PC-3 (cell line): ENCODE measurements at regions not wholly inside any gene's neighbourhood (a gene's known extent, or its start where the extent isn't known, plus 50 kb on each side); places are given as distances from the start of the nearest gene placed in this dataset.

Source experiments
- ATAC-seq: fragments of 200-7000 bp; cut with Tn5 transposase; 2 replicates; pipeline ENCODE4 v1.9.1; 2020; ENCODE audit warnings: mild to moderate bottlenecking, moderate library complexity
- BruUV-seq: library from RNA; stranded (reverse); fragments of 400-500 nt; replicated peaks from 2 replicates; lab custom pipeline; 2021; lab: Mats Ljungman, UMichigan
- CTCF ChIA-PET: fragments of 300-600 bp; sonication (Branson Sonifier 250); formaldehyde crosslinking; loops from one replicate; lab custom pipeline; 2022; ENCODE audit warnings: antibody characterized with exemption; lab: Charles Lee
- POLR2A ChIA-PET: fragments of 300-600 bp; sonication (Branson Sonifier 250); formaldehyde crosslinking; loops from one replicate; lab custom pipeline; 2022; ENCODE audit warnings: antibody characterized with exemption; ENCODE audit not compliant: unreplicated experiment; lab: Charles Lee
- DNase-seq: peaks from one replicate; pipeline ENCODE4 v3.0.0-alpha.2; 2015
- H2AFZ ChIP-seq: fragments of 300-600 bp; sonication (generic); 2 replicates; pipeline ENCODE4 v1.6.0; 2016; ENCODE audit warnings: antibody characterized with exemption, low read length
- H3F3A ChIP-seq: fragments of 300-600 bp; sonication (generic); one replicate; pipeline ENCODE4 v1.6.0; 2017; ENCODE audit warnings: antibody characterized with exemption, low read length, control low read depth, mild to moderate bottlenecking; ENCODE audit not compliant: unreplicated experiment
- H3K27ac ChIP-seq: fragments of 300-600 bp; sonication (generic); 2 replicates; pipeline ENCODE4 v1.5.1; 2016; ENCODE audit warnings: mild to moderate bottlenecking, low read length
- H3K27me3 ChIP-seq: fragments of 300-600 bp; sonication (generic); 2 replicates; pipeline ENCODE4 v1.6.1; 2016; ENCODE audit warnings: low read length, mixed read lengths
- H3K36me3 ChIP-seq: fragments of 300-600 bp; sonication (generic); 2 replicates; pipeline ENCODE4 v1.6.1; 2016; ENCODE audit warnings: low read depth, mixed run types, low read length, mixed read lengths
- H3K4me1 ChIP-seq: fragments of 300-600 bp; sonication (generic); 2 replicates; pipeline ENCODE4 v1.5.1; 2016; ENCODE audit warnings: low read length; ENCODE audit not compliant: insufficient read depth
- H3K4me2 ChIP-seq: fragments of 300-600 bp; sonication (generic); 2 replicates; pipeline ENCODE4 v1.6.0; 2016; ENCODE audit warnings: low read length
- H3K4me3 ChIP-seq: fragments of 300-600 bp; sonication (generic); 2 replicates; pipeline ENCODE4 v1.5.1; 2016; ENCODE audit warnings: mild to moderate bottlenecking, low read length, mixed read lengths
- H3K79me2 ChIP-seq: fragments of 300-600 bp; sonication (generic); 2 replicates; pipeline ENCODE4 v1.6.1; 2017; ENCODE audit warnings: low read length, mixed read lengths
- H3K9ac ChIP-seq: fragments of 300-600 bp; sonication (generic); 2 replicates; pipeline ENCODE4 v1.6.0; 2016; ENCODE audit warnings: mild to moderate bottlenecking, low read length
- H3K9me2 ChIP-seq: fragments of 300-600 bp; sonication (generic); replicated peaks from 2 replicates; pipeline ENCODE4 v1.6.1; 2016; ENCODE audit warnings: mixed run types, low read length, mixed read lengths
- H3K9me3 ChIP-seq: fragments of 300-600 bp; sonication (generic); 2 replicates; pipeline ENCODE4 v1.6.1; 2016; ENCODE audit warnings: low read length, mixed read lengths
- H4K20me1 ChIP-seq: fragments of 300-600 bp; sonication (generic); 2 replicates; pipeline ENCODE4 v1.6.1; 2016; ENCODE audit warnings: low read length, mixed read lengths
- EZH2 ChIP-seq: fragments of 300-600 bp; sonication (generic); IDR thresholded peaks from one replicate; pipeline ENCODE4 v1.6.1; 2017; ENCODE audit warnings: antibody characterized with exemption, mild to moderate bottlenecking, low read length; ENCODE audit not compliant: unreplicated experiment
- EZH2phosphoT487 ChIP-seq: fragments of 300-600 bp; sonication (generic); IDR thresholded peaks from 2 replicates; pipeline ENCODE4 v1.6.1; 2018; ENCODE audit warnings: mild to moderate bottlenecking, antibody characterized with exemption, low read length, borderline replicate concordance
- intact Hi-C: fragments of 100-400 bp; cut with micrococcal nuclease; formaldehyde crosslinking; loops from 2 replicates; pipeline ENCODE4 v1.9.0; 2023
- TF ChIP-seq, protein P1 (sequence below): fragments of 300-600 bp; sonication (generic); conservative IDR thresholded peaks from 2 replicates; pipeline ENCODE4 v1.5.1; 2017; ENCODE audit warnings: antibody characterized with exemption, low read depth, mild to moderate bottlenecking, low read length

DNA sequence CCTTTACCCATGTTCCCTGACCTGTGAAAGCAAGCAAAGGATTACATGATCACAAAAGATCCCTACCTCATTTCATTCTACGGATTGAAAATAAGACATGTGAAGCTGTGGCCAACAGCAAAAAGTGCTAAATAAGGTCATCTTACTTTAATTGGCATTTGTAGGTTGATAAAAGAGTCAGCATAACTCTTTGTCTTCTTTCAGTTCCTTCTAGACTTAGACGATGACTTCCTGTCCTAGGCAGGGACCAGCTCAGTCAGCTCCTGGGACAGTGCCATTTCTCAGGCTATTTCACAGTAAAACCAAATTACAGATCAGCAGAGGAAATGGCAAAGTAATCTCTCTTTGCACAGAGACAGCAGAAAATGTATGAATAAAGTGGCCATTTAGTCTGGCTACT is 480.7 kb downstream of the RFPL4B start:
- intact Hi-C loops = no loop called here
- no peak overlapping the region for H3K9ac ChIP-seq
- no peak overlapping the region for H3K27ac ChIP-seq
- H3K9me3 ChIP-seq = no peaks in the 10 kb centered on the region
- no peaks in the 10 kb centered on the region for H3K27me3 ChIP-seq
- ATAC-seq (no peak), DNase-seq (no peak)
- H3K4me2 ChIP-seq = no peak overlapping the region
- H3K9me2 ChIP-seq = no peaks in the 10 kb centered on the region
- TF ChIP-seq, protein P1, sequence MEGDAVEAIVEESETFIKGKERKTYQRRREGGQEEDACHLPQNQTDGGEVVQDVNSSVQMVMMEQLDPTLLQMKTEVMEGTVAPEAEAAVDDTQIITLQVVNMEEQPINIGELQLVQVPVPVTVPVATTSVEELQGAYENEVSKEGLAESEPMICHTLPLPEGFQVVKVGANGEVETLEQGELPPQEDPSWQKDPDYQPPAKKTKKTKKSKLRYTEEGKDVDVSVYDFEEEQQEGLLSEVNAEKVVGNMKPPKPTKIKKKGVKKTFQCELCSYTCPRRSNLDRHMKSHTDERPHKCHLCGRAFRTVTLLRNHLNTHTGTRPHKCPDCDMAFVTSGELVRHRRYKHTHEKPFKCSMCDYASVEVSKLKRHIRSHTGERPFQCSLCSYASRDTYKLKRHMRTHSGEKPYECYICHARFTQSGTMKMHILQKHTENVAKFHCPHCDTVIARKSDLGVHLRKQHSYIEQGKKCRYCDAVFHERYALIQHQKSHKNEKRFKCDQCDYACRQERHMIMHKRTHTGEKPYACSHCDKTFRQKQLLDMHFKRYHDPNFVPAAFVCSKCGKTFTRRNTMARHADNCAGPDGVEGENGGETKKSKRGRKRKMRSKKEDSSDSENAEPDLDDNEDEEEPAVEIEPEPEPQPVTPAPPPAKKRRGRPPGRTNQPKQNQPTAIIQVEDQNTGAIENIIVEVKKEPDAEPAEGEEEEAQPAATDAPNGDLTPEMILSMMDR = no peak
- TF ChIP-seq EZH2 = no peak
- no peak for TF ChIP-seq EZH2phosphoT487
- H3K4me3 ChIP-seq = no peak overlapping the region
- CTCF ChIA-PET = no interaction called here
- no TSS peak for BruUV-seq
- H4K20me1 ChIP-seq = no peaks in the 10 kb centered on the region
- no peaks in the 10 kb centered on the region for H3K36me3 ChIP-seq
- H2AFZ ChIP-seq = peak overlapping the region; percentile 16; the same call in 1 of the 2 replicates
- POLR2A ChIA-PET = no interaction called here
- no peaks in the 10 kb centered on the region for H3K79me2 ChIP-seq
- H3K4me1 ChIP-seq = peaks cover 5% of the 10 kb centered on the region; the same call in 1 of the 2 replicates
- no peaks in the 10 kb centered on the region for H3F3A ChIP-seq

DNA sequence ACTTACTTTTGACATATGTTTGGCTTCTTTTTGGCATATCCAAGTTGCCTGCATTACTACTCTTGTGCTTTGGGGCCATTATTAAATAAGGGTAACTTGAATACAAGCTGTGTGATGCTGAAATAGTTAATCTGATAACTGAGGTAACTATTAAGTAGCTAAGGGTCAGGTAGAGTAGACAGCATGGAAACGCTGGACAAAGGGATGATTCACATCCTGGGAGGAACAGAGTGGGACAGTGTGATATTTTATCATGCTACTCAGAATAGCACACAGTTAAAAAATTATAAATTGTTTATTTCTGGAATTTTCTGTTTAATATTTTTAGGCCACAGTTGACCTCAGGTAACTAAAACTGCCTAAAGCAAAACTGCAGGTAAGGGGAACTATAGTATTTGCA is 483.9 kb downstream of the RFPL4B start:
- Histone ChIP-seq H2AFZ (no peak overlapping the region), H4K20me1 (no peaks in the 10 kb centered on the region), H3K27me3 (no peaks in the 10 kb centered on the region), H3K4me1 (peaks cover 5% of the 10 kb centered on the region; the same call in 1 of the 2 replicates), H3K27ac (no peak overlapping the region), H3K9me3 (no peaks in the 10 kb centered on the region), H3K4me2 (no peak overlapping the region), H3K4me3 (no peak overlapping the region), H3K9me2 (no peaks in the 10 kb centered on the region), H3K9ac (no peak overlapping the region), H3K36me3 (no peaks in the 10 kb centered on the region), H3F3A (no peaks in the 10 kb centered on the region), H3K79me2 (no peaks in the 10 kb centered on the region)
- POLR2A ChIA-PET = no interaction called here
- TF ChIP-seq EZH2phosphoT487 (no peak), EZH2 (no peak)
- TF ChIP-seq, protein P1 = no peak
- ATAC-seq (peak; percentile 57), DNase-seq (peak; percentile 9)
- intact Hi-C loops = no loop called here
- CTCF ChIA-PET = no interaction called here
- no TSS peak for BruUV-seq

DNA sequence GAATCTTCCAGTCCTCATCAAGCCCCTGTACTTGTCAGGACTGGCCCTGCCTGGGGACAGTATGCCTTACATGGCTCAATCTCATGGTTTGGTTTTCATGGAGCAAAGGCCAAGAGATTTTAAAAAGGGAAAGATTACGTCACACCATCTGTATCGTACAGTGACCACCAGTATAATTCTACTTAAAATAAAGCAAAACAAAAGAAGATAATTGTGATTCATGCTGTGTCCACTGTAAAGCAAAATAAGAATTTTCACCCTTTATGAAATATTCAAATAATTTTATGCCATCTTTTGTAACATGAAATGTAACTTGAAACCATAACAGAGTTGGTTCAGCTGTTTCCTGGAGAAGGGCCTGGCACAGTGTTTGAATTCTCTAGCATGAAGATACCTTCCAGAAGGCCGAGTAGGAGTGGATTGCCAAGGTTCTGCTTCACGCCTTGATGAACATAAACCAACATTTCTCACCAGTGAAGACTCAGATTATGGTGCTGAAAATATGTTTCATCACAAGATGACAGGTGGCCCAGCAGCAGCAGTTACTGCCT is 486.5 kb downstream of the RFPL4B start:
- Histone ChIP-seq H3K4me2 (no peak overlapping the region), H3K27me3 (no peaks in the 10 kb centered on the region), H3K36me3 (no peaks in the 10 kb centered on the region), H3K4me1 (peaks cover 5% of the 10 kb centered on the region; the same call in 1 of the 2 replicates), H4K20me1 (no peaks in the 10 kb centered on the region), H3K4me3 (no peak overlapping the region), H3K9ac (no peak overlapping the region), H3K79me2 (no peaks in the 10 kb centered on the region), H3K9me3 (no peaks in the 10 kb centered on the region), H3F3A (no peaks in the 10 kb centered on the region), H3K27ac (no peak overlapping the region), H3K9me2 (no peaks in the 10 kb centered on the region), H2AFZ (no peak overlapping the region)
- DNase-seq = no peak
- CTCF ChIA-PET = no interaction called here
- TF ChIP-seq, protein P1 = no peak
- TF ChIP-seq EZH2phosphoT487 (no peak), EZH2 (no peak)
- ATAC-seq = no peak
- BruUV-seq = no TSS peak
- POLR2A ChIA-PET = no interaction called here
- intact Hi-C loops = no loop called here
